Inflammatory macrophage (primary cell): ENCODE measurements at regions not wholly inside any gene's neighbourhood (a gene's known extent, or its start where the extent isn't known, plus 50 kb on each side); places are given as distances from the start of the nearest gene placed in this dataset.
"Not testable (repeated sequence)": the region's sequence is repeated elsewhere in the genome, so short reads cannot be mapped to it uniquely, and the experiment has no call there.

ENCODE experiments used
- DNase-seq, 2 donors: peaks; one replicate each; pipeline ENCODE4 v3.0.0-alpha.2; 2020 to 2022

GRCh38 chr20:29687438-29687837 is 1570.0 kb upstream of the DEFB115 start:
- DNase-seq: no peak

GRCh38 chr20:29689411-29690225 is 1567.8 kb upstream of the DEFB115 start:
- no peak for DNase-seq

- no peak for DNase-seq
Observed at GRCh38 chr20:29690274-29690673, 1567.2 kb upstream of the DEFB115 start.

GRCh38 chr20:29740601-29740950 is 1516.9 kb upstream of the DEFB115 start:
- DNase-seq: no peak

- DNase-seq: no peak
Observed at GRCh38 chr20:29740951-29741593, 1516.4 kb upstream of the DEFB115 start.

GRCh38 chr20:29741594-29741893 is 1515.9 kb upstream of the DEFB115 start:
- DNase-seq: no peak

- DNase-seq: no peak
Observed at GRCh38 chr20:29741894-29742698, 1515.4 kb upstream of the DEFB115 start.

GRCh38 chr20:29742699-29743100 is 1514.8 kb upstream of the DEFB115 start:
- no peak for DNase-seq

GRCh38 chr20:29743101-29743931 is 1514.1 kb upstream of the DEFB115 start:
- no peak for DNase-seq

GRCh38 chr20:29744071-29744470 is 1513.4 kb upstream of the DEFB115 start:
- no peak for DNase-seq

GRCh38 chr20:29745534-29746245 is 1511.8 kb upstream of the DEFB115 start:
- not testable (repeated sequence) for DNase-seq

- no peak for DNase-seq
Observed at GRCh38 chr20:29750268-29750899, 1507.1 kb upstream of the DEFB115 start.

GRCh38 chr20:29752644-29753425 is 1504.6 kb upstream of the DEFB115 start:
- DNase-seq: not testable (repeated sequence)

GRCh38 chr20:29753426-29753746 is 1504.1 kb upstream of the DEFB115 start:
- DNase-seq: not testable (repeated sequence)

GRCh38 chr20:29753879-29754278 is 1503.6 kb upstream of the DEFB115 start:
- not testable (repeated sequence) for DNase-seq

- DNase-seq: not testable (repeated sequence)
Observed at GRCh38 chr20:29755854-29756498, 1501.5 kb upstream of the DEFB115 start.

- no peak for DNase-seq
Observed at GRCh38 chr20:29756664-29757063, 1500.8 kb upstream of the DEFB115 start.

- not testable (repeated sequence) for DNase-seq
Observed at GRCh38 chr20:29761621-29762385, 1495.7 kb upstream of the DEFB115 start.

- DNase-seq: no peak
Observed at GRCh38 chr20:29762620-29763019, 1494.8 kb upstream of the DEFB115 start.
